IPS-18c (cell line): ENCODE measurements at regions not wholly inside any gene's neighbourhood (a gene's known extent, or its start where the extent isn't known, plus 50 kb on each side); places are given as distances from the start of the nearest gene placed in this dataset.

Source experiments
- H3K4me3 ChIP-seq: 2 replicates; pipeline ENCODE4 v1.7.0; 2013; ENCODE audit warnings: low read depth, mild to moderate bottlenecking, low read length, moderate library complexity; ENCODE audit not compliant: insufficient read depth
- H3K9me3 ChIP-seq: one replicate; pipeline ENCODE4 v1.6.1; 2013; ENCODE audit warnings: mild to moderate bottlenecking, low read length, moderate library complexity; ENCODE audit not compliant: control insufficient read depth, insufficient read depth

DNA sequence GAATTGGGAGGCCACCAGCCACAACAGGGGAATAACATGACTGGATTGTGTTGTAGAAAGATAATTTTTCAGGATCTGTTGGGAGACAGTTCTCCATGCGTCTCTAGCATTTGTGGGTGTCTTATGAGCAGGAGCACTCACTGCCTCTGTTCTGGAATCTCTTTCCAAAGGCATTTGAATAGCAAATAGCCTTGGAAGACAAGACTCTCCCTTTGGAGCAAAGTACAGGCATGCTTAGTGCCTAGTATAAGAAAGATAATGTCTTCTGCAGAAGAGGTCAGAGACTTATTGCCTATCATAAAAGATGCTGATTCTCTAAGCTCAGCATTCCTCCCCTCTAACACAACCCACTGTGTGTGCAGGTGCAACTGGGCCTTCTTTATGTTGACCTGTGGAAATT, 58.3 kb downstream of the VCPKMT start:
- Histone ChIP-seq H3K9me3 (peaks cover 2% of the 10 kb centered on the region), H3K4me3 (no peak overlapping the region)
